ENCODE measurements at regions not wholly inside any gene's neighbourhood (a gene's known extent, or its start where the extent isn't known, plus 50 kb on each side); places are given as distances from the start of the nearest gene placed in this dataset.
"Not testable (repeated sequence)": the region's sequence is repeated elsewhere in the genome, so short reads cannot be mapped to it uniquely, and the experiment has no call there.

DNA sequence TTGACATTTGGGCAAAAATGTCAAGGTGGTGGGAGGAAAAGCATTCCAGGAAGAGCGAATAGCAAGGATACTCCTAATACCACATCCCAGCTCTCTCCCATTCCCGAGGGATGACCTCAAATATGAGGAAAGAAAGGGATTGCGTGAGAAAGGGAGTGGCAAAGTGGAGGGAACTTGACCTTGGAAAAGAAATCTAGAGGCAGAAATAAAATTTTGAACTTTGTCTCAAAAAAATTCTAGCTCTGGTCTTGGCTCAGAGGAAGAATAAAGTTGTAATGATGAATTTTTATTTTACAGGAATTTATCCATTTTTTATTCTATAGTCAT is 127.8 kb downstream of the TBX19 start:
- Histone ChIP-seq H3K4me3 (ENCODE audit: low read depth, low read length) (no peak overlapping the region), H3K36me3 (replicated peaks) (no peaks in the 10 kb centered on the region), H3K27me3 (replicated peaks) (no peaks in the 10 kb centered on the region), H3K27ac (no peak overlapping the region)
- in situ Hi-C loops (cut with HindIII; ENCODE audit: low pct_ligation_motif_present, low sequenced_read_pairs): no loop called here
- DNase-seq: no peak
- TF ChIP-seq, protein P1, sequence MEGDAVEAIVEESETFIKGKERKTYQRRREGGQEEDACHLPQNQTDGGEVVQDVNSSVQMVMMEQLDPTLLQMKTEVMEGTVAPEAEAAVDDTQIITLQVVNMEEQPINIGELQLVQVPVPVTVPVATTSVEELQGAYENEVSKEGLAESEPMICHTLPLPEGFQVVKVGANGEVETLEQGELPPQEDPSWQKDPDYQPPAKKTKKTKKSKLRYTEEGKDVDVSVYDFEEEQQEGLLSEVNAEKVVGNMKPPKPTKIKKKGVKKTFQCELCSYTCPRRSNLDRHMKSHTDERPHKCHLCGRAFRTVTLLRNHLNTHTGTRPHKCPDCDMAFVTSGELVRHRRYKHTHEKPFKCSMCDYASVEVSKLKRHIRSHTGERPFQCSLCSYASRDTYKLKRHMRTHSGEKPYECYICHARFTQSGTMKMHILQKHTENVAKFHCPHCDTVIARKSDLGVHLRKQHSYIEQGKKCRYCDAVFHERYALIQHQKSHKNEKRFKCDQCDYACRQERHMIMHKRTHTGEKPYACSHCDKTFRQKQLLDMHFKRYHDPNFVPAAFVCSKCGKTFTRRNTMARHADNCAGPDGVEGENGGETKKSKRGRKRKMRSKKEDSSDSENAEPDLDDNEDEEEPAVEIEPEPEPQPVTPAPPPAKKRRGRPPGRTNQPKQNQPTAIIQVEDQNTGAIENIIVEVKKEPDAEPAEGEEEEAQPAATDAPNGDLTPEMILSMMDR (IDR thresholded peaks at IDR 0.05; ENCODE audit: low read depth, low read length, missing control alignments): no peak

DNA sequence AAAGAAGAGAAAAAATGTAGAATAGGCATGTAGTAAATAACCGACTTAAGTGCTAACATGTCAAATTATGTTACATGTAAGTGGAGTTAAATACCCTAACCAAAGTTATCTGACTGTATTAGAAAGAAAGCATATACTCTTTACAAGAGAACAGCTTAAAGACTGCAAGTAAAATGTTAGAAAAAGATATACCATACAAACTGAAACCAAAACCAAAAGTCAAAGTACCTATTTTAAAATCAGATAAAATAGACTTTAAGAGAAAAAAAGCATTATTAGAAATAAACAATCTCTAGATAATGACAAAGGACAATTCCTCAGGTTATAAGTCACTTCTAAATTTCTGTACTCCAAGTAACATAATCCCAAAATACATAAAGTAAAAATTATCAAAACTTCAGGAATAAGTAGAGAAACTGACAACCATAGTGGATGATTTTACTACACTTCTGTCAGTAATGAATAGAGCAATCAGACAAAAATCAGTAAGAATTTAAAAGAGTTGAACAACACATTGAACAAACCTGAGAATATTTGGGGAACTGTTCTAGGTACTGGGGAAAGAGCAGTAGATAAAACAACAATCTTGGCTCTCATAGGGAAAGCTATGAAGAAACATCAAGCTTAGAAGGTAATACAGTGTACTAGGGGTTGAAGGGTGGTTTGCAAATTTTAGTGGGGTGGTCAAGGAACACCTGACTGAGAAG is 127.3 kb downstream of the TBX19 start:
- TF ChIP-seq, protein P1 (IDR thresholded peaks at IDR 0.05; ENCODE audit: low read depth, low read length, missing control alignments): no peak
- Histone ChIP-seq H3K27me3 (replicated peaks) (no peaks in the 10 kb centered on the region), H3K4me3 (ENCODE audit: low read depth, low read length) (no peak overlapping the region), H3K27ac (no peak overlapping the region), H3K36me3 (replicated peaks) (no peaks in the 10 kb centered on the region)
- no peak for DNase-seq
- in situ Hi-C loops (cut with HindIII; ENCODE audit: low pct_ligation_motif_present, low sequenced_read_pairs): no loop called here

DNA sequence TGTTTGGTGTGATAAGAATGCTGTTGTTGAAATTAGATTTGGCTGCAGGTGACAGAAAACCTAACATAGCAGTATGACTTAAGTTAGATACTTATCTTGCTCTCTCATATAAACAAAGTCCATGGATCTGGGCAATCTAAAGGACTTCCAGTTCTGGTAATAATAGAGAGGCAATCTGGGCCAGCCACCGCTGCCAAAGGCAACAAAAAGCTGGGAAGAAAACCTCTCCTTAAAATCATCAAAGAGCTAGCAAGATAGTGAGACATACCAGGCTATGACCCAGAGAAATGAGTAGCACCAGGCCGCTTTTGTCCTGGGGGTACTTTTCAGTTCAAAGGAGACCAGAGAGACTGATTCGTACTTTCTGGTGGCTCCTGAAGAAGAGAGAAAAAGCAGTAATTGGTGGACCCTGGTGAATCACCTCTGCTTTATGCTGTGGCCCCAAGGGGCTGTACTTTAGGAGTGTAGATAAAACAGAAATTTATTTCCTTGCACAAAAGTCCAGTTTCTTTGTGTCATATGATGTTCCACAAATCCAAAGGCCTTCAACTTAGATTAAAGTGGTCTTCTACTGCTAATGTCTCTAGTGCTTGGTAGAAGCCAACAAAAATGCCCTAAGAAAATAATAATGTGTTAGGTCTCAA is 125.4 kb downstream of the TBX19 start:
- DNase-seq: no peak
- TF ChIP-seq, protein P1 (IDR thresholded peaks at IDR 0.05; ENCODE audit: low read depth, low read length, missing control alignments): no peak
- H3K27me3 ChIP-seq (replicated peaks): no peaks in the 10 kb centered on the region
- H3K27ac ChIP-seq: no peak overlapping the region
- in situ Hi-C loops (cut with HindIII; ENCODE audit: low pct_ligation_motif_present, low sequenced_read_pairs): no loop called here
- H3K36me3 ChIP-seq (replicated peaks): no peaks in the 10 kb centered on the region
- H3K4me3 ChIP-seq (ENCODE audit: low read depth, low read length): no peak overlapping the region

DNA sequence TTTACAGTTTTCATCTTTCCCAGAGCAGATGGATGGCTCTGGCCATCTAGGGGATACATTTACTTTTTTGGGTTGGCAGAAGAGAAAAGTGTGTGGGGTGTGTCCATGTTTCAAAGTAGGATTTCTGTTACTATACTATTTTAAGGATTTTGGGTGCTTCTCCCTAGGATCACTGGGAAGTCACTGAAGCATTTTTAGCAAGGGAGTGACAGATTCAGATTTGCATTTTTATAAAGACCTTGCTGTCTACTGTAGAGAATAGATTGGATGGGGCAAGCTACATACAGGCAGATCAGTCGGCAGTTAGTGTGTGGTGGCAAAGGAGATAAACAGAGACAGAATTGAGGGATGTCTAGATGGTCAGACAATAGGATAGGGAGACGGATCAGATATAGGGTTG is 122.5 kb downstream of the TBX19 start:
- H3K4me3 ChIP-seq (ENCODE audit: low read depth, low read length): no peak overlapping the region
- no peak overlapping the region for H3K27ac ChIP-seq
- TF ChIP-seq, protein P1 (IDR thresholded peaks at IDR 0.05; ENCODE audit: low read depth, low read length, missing control alignments): no peak
- in situ Hi-C loops (cut with HindIII; ENCODE audit: low pct_ligation_motif_present, low sequenced_read_pairs): no loop called here
- H3K27me3 ChIP-seq (replicated peaks): no peaks in the 10 kb centered on the region
- no peaks in the 10 kb centered on the region for H3K36me3 ChIP-seq (replicated peaks)
- DNase-seq: no peak

DNA sequence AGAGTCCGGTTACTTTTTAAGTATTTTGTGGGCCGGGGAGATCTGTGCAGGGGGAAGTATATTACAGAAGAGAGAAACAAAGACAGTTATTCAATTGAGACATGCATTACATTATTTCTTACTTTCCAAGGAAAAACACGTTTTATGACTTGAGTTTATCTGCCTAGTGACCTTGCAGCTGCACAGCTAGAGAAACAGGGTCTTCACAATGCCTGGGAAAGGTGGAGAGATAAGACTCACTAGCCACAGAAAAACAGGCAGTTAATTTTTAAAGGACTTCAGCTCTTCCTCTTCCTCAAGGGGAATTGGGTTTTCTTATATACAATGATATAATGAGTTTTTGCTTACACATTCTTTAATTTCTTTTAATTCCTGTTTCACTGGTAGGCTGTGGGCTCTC is 121.8 kb downstream of the TBX19 start:
- H3K27ac ChIP-seq; DNase-seq; H3K27me3 ChIP-seq (replicated peaks); in situ Hi-C loops (cut with HindIII; ENCODE audit: low pct_ligation_motif_present, low sequenced_read_pairs); H3K4me3 ChIP-seq (ENCODE audit: low read depth, low read length); H3K36me3 ChIP-seq (replicated peaks): not testable (repeated sequence)

DNA sequence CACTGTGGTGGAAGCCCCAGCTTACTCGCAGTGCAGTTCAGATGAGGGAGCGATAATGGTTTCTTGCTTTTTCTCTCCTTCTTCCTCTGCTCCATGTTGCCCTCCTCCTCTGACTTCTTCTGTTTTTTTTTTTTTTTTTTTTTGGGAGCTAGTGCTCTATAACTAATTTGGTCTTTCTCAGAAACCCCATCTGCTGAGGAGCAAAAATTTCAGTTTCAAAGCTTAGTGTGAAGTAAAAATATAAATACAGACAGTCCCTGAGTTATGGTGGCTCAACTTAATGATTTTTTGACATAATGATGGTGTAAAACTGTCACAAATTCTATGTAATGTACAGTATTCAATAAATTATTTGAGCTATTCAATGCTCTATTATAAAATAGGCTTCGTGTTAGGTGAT is 120.7 kb downstream of the TBX19 start:
- in situ Hi-C loops (cut with HindIII; ENCODE audit: low pct_ligation_motif_present, low sequenced_read_pairs): no loop called here

More for the DNA sequence above, 120.7 kb downstream of the TBX19 start:
- DNase-seq: no peak
- H3K4me3 ChIP-seq (ENCODE audit: low read depth, low read length): no peak overlapping the region
- H3K36me3 ChIP-seq (replicated peaks): no peaks in the 10 kb centered on the region
- TF ChIP-seq, protein P1 (IDR thresholded peaks at IDR 0.05; ENCODE audit: low read depth, low read length, missing control alignments): no peak
- no peak overlapping the region for H3K27ac ChIP-seq
- no peaks in the 10 kb centered on the region for H3K27me3 ChIP-seq (replicated peaks)
